ENCODE measurements at regions not wholly inside any gene's neighbourhood (a gene's known extent, or its start where the extent isn't known, plus 50 kb on each side); places are given as distances from the start of the nearest gene placed in this dataset.

DNA sequence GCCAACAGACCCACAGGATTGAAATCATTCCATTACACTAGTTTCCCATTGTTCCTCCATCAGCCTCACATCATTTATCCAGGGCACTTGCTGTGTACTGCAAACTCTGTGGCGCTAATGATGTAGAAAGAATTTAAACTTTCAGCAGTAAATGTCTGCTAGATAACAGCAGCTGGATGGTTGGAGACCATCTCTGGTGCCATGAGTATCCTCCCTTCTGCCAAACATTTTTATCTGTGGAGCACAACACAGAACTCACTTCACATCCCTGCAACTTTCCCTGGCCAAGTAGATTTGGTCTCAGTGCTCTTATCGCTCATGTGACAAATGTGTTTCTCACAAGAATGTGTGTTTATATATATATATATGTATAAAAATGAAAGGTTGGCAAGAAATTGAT lies 481.9 kb downstream of the FGF9 start:
- TF ChIP-seq, protein P1, sequence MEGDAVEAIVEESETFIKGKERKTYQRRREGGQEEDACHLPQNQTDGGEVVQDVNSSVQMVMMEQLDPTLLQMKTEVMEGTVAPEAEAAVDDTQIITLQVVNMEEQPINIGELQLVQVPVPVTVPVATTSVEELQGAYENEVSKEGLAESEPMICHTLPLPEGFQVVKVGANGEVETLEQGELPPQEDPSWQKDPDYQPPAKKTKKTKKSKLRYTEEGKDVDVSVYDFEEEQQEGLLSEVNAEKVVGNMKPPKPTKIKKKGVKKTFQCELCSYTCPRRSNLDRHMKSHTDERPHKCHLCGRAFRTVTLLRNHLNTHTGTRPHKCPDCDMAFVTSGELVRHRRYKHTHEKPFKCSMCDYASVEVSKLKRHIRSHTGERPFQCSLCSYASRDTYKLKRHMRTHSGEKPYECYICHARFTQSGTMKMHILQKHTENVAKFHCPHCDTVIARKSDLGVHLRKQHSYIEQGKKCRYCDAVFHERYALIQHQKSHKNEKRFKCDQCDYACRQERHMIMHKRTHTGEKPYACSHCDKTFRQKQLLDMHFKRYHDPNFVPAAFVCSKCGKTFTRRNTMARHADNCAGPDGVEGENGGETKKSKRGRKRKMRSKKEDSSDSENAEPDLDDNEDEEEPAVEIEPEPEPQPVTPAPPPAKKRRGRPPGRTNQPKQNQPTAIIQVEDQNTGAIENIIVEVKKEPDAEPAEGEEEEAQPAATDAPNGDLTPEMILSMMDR (IDR thresholded peaks at IDR 0.05; ENCODE audit: low read depth, low read length, missing control alignments): no peak
- DNase-seq (ENCODE audit: extremely low read depth, low read depth): no peak
- no peak overlapping the region for H3K4me3 ChIP-seq (replicated peaks; ENCODE audit: low read depth, low read length)

DNA sequence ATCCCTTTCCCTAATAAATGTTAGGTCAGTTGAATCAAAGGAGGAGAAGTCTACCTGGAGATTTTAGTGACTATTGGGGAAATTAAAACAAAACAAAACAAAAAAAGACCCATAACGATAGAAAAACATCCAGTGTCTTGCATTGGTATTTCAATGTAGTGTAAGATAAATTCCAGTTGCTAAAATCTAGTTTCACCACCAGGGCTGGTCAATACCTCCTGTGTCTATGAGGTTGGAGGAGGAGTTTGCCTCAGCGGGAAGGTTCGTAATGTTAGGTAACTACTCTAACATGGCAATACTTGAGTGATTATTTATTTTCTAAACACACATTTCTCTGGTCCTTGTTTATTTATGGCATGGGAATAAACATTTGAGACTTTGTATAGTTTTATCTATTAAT lies 483.2 kb downstream of the FGF9 start:
- TF ChIP-seq, protein P1 (IDR thresholded peaks at IDR 0.05; ENCODE audit: low read depth, low read length, missing control alignments): no peak
- no peak for DNase-seq (ENCODE audit: extremely low read depth, low read depth)
- no peak overlapping the region for H3K4me3 ChIP-seq (replicated peaks; ENCODE audit: low read depth, low read length)

DNA sequence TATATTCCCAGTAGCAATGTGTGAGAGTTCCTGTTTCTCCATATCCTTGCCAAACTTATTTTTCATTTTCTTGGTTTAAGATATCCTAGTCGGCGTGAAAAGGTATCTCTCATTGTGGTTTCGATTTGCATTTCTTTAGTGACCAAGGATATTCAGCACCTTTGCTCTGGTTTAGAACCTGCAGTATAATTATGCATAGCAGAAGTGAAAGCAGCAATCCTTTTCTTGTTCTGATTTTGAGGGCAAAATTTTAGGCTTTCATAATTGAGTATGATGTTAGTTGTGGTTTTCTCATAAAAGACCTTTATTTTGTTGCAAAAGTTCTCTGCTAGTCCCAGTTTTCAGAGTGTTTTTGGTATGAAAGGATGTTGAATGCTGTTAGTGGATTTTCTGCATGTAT lies 491.0 kb downstream of the FGF9 start:
- TF ChIP-seq, protein P1 (IDR thresholded peaks at IDR 0.05; ENCODE audit: low read depth, low read length, missing control alignments): no peak
- no peak overlapping the region for H3K4me3 ChIP-seq (replicated peaks; ENCODE audit: low read depth, low read length)
- no peak for DNase-seq (ENCODE audit: extremely low read depth, low read depth)

DNA sequence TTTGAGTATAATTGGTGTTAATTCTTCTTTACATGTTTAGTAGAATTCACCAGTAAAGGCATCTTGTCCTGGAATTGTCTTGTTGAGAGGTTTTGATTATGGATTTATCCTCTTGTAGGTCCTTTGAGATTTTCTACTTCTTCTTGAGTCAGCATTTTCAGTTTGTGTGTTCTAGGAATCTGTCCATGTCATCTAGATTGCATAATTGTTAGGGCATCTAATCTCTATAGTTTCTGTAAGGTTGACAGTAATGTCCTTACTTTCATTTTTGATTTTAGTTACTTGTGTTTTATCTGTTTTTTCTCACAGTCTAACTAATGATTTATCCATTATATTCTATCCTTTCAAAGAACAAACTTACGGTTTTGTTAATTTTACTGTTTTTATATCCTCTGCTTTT lies 492.0 kb downstream of the FGF9 start:
- H3K4me3 ChIP-seq (replicated peaks; ENCODE audit: low read depth, low read length): no peak overlapping the region
- DNase-seq (ENCODE audit: extremely low read depth, low read depth): no peak
- TF ChIP-seq, protein P1 (IDR thresholded peaks at IDR 0.05; ENCODE audit: low read depth, low read length, missing control alignments): no peak

DNA sequence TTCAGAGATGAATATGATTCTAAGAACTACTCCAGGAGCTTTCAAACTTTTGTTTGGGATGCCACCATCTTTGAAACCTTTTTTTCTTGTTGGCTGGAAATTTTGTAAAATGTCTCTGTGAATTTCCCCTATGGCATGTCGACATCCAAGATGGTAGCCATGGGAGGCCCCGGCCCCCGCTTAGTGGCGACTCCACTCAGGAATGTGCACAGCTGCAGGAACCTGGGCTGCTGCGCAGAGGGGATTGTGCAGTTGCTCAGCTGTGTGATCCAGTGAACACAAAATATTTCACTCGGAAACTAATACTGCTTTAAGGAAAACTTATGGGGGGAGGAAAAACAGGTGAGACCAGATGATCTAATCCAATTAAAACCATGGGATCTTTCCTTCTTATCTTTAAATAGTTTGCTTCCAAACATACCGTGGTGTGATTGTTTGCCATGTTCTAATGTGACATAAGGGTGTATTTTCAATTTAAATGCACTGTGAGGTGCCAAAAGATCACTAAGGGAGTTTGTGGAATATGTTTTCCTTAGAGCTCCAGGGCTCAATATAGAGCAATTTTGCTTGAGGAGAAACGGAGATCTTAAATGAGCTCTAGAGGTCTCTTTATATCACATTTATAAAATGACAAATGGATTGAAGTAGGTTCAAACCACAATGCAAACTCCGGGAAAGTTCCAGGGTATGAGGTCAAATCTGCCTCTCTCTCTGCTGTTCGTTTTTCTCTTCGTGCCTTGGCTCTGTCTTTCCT lies 497.7 kb downstream of the FGF9 start:
- TF ChIP-seq, protein P1 (IDR thresholded peaks at IDR 0.05; ENCODE audit: low read depth, low read length, missing control alignments): no peak
- DNase-seq (ENCODE audit: extremely low read depth, low read depth): no peak

DNA sequence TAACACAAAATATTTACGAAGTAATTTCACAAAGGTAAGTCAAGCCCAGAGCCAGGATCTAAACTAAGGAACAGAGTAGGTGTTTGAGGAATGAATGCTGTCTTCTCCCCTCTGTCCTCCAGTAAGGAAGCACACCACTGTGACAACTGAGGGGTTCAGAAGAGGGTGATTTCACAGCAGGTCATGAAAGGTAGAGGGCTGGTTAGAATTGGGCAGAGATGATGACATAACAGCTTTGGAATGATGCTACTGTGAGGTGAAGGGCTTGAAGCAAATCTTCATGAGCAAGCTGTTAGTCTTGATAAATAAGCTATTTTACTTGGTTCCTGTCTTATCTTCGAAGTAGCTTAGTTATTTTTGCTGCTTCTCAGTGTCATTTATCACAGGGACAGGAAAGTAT lies 498.6 kb downstream of the FGF9 start:
- no peak overlapping the region for H3K4me3 ChIP-seq (replicated peaks; ENCODE audit: low read depth, low read length)
- TF ChIP-seq, protein P1 (IDR thresholded peaks at IDR 0.05; ENCODE audit: low read depth, low read length, missing control alignments): no peak

More for the DNA sequence above, 497.7 kb downstream of the FGF9 start:
- no peak overlapping the region for H3K4me3 ChIP-seq (replicated peaks; ENCODE audit: low read depth, low read length)

DNA sequence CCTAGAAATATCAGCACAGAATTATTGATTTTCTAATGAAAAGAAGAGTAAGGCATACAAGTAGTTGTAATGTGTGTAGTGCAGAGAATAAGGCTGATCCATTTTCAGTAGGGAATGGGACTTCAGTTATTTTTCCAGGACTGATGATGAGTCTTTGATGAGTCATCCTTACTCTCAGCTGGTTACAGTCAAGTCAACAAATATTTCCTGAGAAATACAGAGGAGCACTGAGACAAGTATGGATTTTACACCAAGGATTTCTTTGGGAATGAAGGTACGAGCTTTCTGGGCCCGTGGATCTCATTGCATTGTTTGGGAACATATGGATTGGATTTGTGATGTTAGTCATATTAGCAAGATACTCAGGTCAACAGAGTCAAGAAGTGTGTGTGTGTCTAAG lies 502.7 kb downstream of the FGF9 start:
- DNase-seq (ENCODE audit: extremely low read depth, low read depth): no peak
- TF ChIP-seq, protein P1 (IDR thresholded peaks at IDR 0.05; ENCODE audit: low read depth, low read length, missing control alignments): no peak
- H3K4me3 ChIP-seq (replicated peaks; ENCODE audit: low read depth, low read length): no peak overlapping the region

More for the DNA sequence above, 498.6 kb downstream of the FGF9 start:
- no peak for DNase-seq (ENCODE audit: extremely low read depth, low read depth)
